ENCODE measurements at regions not wholly inside any gene's neighbourhood (a gene's known extent, or its start where the extent isn't known, plus 50 kb on each side); places are given as distances from the start of the nearest gene placed in this dataset.
"Not testable (repeated sequence)": the region's sequence is repeated elsewhere in the genome, so short reads cannot be mapped to it uniquely, and the experiment has no call there.

DNA sequence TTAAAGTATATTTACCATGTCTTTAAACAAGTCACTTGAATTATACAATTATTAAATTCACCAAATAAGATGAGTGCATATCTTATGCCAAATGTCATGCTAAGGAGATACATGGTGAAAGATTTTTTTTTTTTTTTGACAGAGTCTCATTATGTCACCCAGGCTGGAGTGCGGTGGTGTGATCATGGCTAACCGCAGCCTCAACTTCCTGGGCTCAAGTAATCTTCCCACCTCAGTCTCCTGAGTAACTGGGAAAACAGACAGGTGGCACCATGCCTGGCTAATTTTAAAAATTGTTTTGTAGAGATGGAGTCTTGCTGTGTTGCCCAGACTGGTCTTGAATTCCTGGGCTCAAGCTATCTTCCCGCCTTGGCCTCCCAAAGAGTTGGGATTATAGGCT, 149.0 kb upstream of the GOT2 start:
- no peaks in the 10 kb centered on the region for H3K4me1 ChIP-seq (ENCODE audit: insufficient read depth)
- no peak overlapping the region for H3K4me3 ChIP-seq
- no peak for DNase-seq
- WGBS, 3 donors: 86 to 90% (median 89%) methylated on average over 3 of the region's 3 CpGs
- H3K9me3 ChIP-seq: no peaks in the 10 kb centered on the region
- TF ChIP-seq POLR2A (IDR thresholded peaks at IDR 0.05) (no peak), EP300 (IDR thresholded peaks at IDR 0.05) (no peak)
- TF ChIP-seq, protein P1, sequence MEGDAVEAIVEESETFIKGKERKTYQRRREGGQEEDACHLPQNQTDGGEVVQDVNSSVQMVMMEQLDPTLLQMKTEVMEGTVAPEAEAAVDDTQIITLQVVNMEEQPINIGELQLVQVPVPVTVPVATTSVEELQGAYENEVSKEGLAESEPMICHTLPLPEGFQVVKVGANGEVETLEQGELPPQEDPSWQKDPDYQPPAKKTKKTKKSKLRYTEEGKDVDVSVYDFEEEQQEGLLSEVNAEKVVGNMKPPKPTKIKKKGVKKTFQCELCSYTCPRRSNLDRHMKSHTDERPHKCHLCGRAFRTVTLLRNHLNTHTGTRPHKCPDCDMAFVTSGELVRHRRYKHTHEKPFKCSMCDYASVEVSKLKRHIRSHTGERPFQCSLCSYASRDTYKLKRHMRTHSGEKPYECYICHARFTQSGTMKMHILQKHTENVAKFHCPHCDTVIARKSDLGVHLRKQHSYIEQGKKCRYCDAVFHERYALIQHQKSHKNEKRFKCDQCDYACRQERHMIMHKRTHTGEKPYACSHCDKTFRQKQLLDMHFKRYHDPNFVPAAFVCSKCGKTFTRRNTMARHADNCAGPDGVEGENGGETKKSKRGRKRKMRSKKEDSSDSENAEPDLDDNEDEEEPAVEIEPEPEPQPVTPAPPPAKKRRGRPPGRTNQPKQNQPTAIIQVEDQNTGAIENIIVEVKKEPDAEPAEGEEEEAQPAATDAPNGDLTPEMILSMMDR (IDR thresholded peaks at IDR 0.05): no peak
- H3K36me3 ChIP-seq: no peaks in the 10 kb centered on the region
- H3K27ac ChIP-seq: no peak overlapping the region
- H3K27me3 ChIP-seq: no peaks in the 10 kb centered on the region
- intact Hi-C loops (cut with DNase I): no loop called here

DNA sequence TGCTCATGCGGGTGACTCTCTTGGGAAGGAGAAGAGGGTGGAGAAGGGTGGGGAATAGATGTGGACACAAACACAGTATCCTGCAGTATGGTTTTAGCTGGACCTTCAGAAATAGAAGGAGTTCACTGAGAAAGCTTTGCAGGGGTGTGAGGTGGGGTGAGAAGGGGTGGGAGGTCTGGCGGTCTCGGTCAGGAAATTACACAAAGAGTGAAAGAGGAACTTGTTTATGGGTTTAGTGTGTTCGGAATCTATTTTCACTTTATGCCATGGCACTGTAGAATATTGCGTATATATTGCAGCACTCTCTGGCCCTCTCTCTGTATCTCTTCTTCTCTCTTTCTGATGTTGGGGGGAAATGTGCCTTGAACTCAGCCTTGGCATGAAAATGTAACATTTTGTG, 148.2 kb upstream of the GOT2 start:
- H3K4me1 ChIP-seq (ENCODE audit: insufficient read depth): no peaks in the 10 kb centered on the region
- H3K27me3 ChIP-seq: no peaks in the 10 kb centered on the region
- TF ChIP-seq POLR2A (IDR thresholded peaks at IDR 0.05): no peak
- TF ChIP-seq, protein P1 (IDR thresholded peaks at IDR 0.05): no peak
- TF ChIP-seq EP300 (IDR thresholded peaks at IDR 0.05): no peak
- H3K4me3 ChIP-seq: no peak overlapping the region
- intact Hi-C loops (cut with DNase I): no loop called here
- no peak for DNase-seq
- no peak overlapping the region for H3K27ac ChIP-seq
- no peaks in the 10 kb centered on the region for H3K36me3 ChIP-seq
- 92 to 95% (median 94%) methylated on average over 5 of the region's 5 CpGs for WGBS, 3 donors
- H3K9me3 ChIP-seq: no peaks in the 10 kb centered on the region

DNA sequence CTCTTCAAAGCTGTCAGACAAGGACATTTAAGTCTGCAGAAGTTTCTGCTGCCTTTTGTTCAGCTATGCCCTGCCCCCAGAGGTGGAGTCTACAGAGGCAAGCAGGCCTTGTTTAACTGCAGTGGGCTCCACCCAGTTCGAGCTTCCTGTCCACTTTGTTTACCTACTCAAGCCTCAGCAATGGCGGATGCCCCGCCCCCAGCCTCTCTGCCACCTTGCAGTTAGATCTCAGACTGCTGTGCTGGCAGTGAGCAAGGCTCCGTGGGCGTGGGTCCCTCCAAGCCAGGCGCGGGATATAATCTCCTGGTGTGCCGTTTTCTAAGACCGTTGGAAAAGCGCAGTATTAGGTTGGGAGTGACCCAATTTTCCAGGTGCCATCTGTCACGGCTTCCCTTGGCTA, 144.5 kb upstream of the GOT2 start:
- intact Hi-C loops (cut with DNase I); H3K27ac ChIP-seq: not testable (repeated sequence)
- WGBS, 3 donors: 84 to 93% (median 93%) methylated on average over 11 of the region's 11 CpGs

DNA sequence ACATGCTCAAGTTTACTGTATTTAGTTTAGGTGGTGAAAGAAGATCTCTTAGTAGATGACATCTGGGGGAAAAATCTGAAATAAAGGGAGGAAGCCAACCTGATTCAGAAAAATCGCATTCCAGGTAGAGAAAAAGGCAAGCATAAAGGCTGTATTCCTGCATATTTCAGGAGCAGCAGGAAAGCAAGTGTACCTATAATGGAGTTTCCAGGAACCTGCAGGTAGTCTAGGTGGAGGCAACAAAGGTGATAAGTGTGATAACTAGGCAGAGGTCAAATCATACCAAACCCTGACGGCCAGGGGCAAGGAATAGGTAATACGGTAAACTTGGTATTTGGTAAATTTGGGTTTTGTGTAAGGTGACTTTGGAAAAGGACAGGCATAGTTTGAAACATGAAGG, 132.8 kb upstream of the GOT2 start:
- 72 to 80% (median 75%) methylated on average over 3 of the region's 3 CpGs for WGBS, 3 donors
- Histone ChIP-seq H3K36me3 (no peaks in the 10 kb centered on the region), H3K4me1 (ENCODE audit: insufficient read depth) (no peaks in the 10 kb centered on the region), H3K27me3 (no peaks in the 10 kb centered on the region), H3K27ac (no peak overlapping the region), H3K9me3 (no peaks in the 10 kb centered on the region), H3K4me3 (no peak overlapping the region)
- intact Hi-C loops (cut with DNase I): no loop called here
- TF ChIP-seq POLR2A (IDR thresholded peaks at IDR 0.05) (no peak), EP300 (IDR thresholded peaks at IDR 0.05) (no peak)
- TF ChIP-seq, protein P1 (IDR thresholded peaks at IDR 0.05): no peak
- no peak for DNase-seq

More for the DNA sequence above, 144.5 kb upstream of the GOT2 start:
- not testable (repeated sequence) for H3K36me3 ChIP-seq; H3K27me3 ChIP-seq; H3K4me1 ChIP-seq (ENCODE audit: insufficient read depth); DNase-seq; H3K9me3 ChIP-seq; H3K4me3 ChIP-seq

DNA sequence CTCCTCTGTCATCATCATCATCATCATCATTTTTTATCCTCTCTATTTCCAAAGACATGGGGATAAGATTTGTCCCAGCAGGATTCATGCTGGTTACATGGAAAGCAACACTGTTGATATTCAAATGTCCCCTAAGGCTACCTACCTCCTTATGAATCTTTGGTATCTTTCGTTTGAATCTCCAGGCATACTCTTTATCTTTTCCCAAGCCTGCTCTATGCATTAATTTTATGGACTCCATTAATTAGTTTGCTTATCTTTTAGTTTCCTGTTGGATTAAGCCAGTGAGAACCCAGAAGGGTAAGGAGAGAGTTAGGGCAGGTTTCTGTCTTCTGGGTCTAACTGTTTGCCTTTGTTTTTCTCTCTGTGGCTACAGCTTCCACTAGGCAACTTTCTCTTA, 129.6 kb upstream of the GOT2 start:
- DNase-seq: no peak
- H3K27ac ChIP-seq: no peak overlapping the region
- intact Hi-C loops (cut with DNase I): no loop called here
- H3K4me1 ChIP-seq (ENCODE audit: insufficient read depth): no peaks in the 10 kb centered on the region
- no peaks in the 10 kb centered on the region for H3K27me3 ChIP-seq
- no peak overlapping the region for H3K4me3 ChIP-seq
- WGBS, 3 donors: 81 to 83% (median 82%) methylated on average over 1 of the region's 1 CpG
- no peak for TF ChIP-seq EP300 (IDR thresholded peaks at IDR 0.05)
- TF ChIP-seq POLR2A (IDR thresholded peaks at IDR 0.05): no peak
- TF ChIP-seq, protein P1 (IDR thresholded peaks at IDR 0.05): no peak
- H3K9me3 ChIP-seq: no peaks in the 10 kb centered on the region
- H3K36me3 ChIP-seq: no peaks in the 10 kb centered on the region

Measured in ovary (tissue), 7 donors.